ENCODE measurements at regions not wholly inside any gene's neighbourhood (a gene's known extent, or its start where the extent isn't known, plus 50 kb on each side); places are given as distances from the start of the nearest gene placed in this dataset.

DNA sequence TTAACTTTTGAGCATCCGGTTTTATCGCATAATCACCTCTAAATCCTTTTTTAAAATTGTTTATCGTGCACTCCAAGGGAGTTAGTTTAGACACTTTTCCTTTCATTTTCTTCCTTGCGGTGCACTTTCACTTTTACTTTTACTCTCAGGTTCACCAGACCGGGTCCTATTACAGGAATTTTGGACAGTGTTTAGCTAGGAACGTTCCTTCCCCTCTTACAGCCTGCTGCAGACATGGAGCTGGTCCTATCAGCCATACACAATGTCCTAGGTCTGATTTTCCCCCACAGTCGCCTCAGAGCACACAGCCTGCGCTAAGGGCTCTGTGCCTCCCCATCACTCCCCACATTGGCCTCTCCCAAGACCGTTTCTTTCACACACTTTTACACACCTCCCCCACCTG, 103.9 kb downstream of the ALG10 start:
- Histone ChIP-seq H3K9me3 (no peaks in the 10 kb centered on the region), H3K27me3 (ENCODE audit: insufficient read depth) (peaks cover 6% of the 10 kb centered on the region; the same call in 1 of the 2 replicates), H2AFZ (ENCODE audit: low read depth) (no peak overlapping the region), H3K4me2 (peak overlapping the region; percentile 73), H3K9me2 (no peaks in the 10 kb centered on the region), H3K4me3 (ENCODE audit: low read depth in 2 of 2, low read length in 1 of 2) (peak overlapping the region; percentile 43 to 52), H3K79me2 (ENCODE audit: insufficient read depth) (no peaks in the 10 kb centered on the region), H3K36me3 (replicated peaks in 1 of 2; ENCODE audit: control insufficient read depth in 1 of 2, insufficient read depth in 2 of 2, low read length in 1 of 2) (no peaks in the 10 kb centered on the region), H3K4me1 (ENCODE audit: control insufficient read depth in 1 of 2, insufficient read depth in 2 of 2, low read depth in 1 of 2, low read length in 1 of 2) (no peaks in the 10 kb centered on the region; a peak in 1 of 4 replicates), H3K27ac (ENCODE audit: low read depth in 2 of 2, low read length in 1 of 2) (no peak overlapping the region), H4K20me1 (ENCODE audit: insufficient read depth) (no peaks in the 10 kb centered on the region), H3F3A (replicated peaks; ENCODE audit: insufficient read depth) (no peaks in the 10 kb centered on the region), H3K9ac (no peak overlapping the region)
- TF ChIP-seq FOSL2 (IDR thresholded peaks at IDR 0.05; ENCODE audit: borderline replicate concordance, low read depth) (no peak), RFX5 (IDR thresholded peaks at IDR 0.05; ENCODE audit: low read length) (no peak), NFIC (IDR thresholded peaks at IDR 0.05; ENCODE audit: borderline replicate concordance) (no peak), ELF1 (IDR thresholded peaks at IDR 0.05) (no peak), GABPA (IDR thresholded peaks at IDR 0.05; ENCODE audit: low read depth) (no peak), RAD21 (IDR thresholded peaks at IDR 0.05; ENCODE audit: low read length) (no peak), RCOR1 (IDR thresholded peaks at IDR 0.05; ENCODE audit: low read length) (no peak), FOXJ3 (CRISPR knock-in tag; IDR thresholded peaks at IDR 0.05) (no peak), MAX (IDR thresholded peaks at IDR 0.05; ENCODE audit: low read depth) (no peak), EZH2phosphoT487 (IDR thresholded peaks at IDR 0.05; ENCODE audit: borderline replicate concordance, low read depth) (no peak), IRF3 (IDR thresholded peaks at IDR 0.05; ENCODE audit: low read depth, low read length) (no peak)
- TF ChIP-seq, protein P1, sequence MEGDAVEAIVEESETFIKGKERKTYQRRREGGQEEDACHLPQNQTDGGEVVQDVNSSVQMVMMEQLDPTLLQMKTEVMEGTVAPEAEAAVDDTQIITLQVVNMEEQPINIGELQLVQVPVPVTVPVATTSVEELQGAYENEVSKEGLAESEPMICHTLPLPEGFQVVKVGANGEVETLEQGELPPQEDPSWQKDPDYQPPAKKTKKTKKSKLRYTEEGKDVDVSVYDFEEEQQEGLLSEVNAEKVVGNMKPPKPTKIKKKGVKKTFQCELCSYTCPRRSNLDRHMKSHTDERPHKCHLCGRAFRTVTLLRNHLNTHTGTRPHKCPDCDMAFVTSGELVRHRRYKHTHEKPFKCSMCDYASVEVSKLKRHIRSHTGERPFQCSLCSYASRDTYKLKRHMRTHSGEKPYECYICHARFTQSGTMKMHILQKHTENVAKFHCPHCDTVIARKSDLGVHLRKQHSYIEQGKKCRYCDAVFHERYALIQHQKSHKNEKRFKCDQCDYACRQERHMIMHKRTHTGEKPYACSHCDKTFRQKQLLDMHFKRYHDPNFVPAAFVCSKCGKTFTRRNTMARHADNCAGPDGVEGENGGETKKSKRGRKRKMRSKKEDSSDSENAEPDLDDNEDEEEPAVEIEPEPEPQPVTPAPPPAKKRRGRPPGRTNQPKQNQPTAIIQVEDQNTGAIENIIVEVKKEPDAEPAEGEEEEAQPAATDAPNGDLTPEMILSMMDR (IDR thresholded peaks at IDR 0.05), result no peak
- no peak for DNase-seq
- POLR2A ChIA-PET, result no interaction called here
- CTCF ChIA-PET, result interaction anchor here (0.8 kb wide), 1 partner anchor 13 kb away, joined by 3 read pairs; no protein-coding TSS in a partner anchor
- WGBS (ENCODE audit: low lambda C conversion rate), result 10% methylated on average over 9 of the region's 9 CpGs

DNA sequence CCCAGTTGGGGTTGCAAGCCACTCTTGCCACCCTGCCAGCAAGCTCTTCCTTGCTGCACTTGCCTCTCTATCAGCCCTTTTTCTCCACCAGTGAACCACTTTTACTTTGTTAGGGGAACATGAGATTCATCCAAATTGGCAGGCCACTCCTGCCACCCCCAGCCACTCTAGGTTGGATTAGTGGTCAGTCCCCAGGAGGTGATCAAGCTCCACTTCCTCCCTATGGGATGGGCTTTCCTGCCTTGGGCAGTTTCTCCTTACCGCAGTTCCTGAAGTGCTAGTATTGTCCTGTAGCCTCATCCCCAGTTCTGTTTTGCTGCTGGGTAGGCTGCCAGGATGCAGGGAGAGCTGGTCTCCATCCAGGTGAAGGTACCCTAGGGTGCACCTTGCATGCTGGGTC, 104.5 kb downstream of the ALG10 start:
- ChIA-PET POLR2A (no interaction called here), CTCF (interaction anchor here (0.8 kb wide), 1 partner anchor 13 kb away, joined by 3 read pairs; no protein-coding TSS in a partner anchor)
- no peak overlapping the region for H2AFZ ChIP-seq (ENCODE audit: low read depth)
- no peak for DNase-seq
- H4K20me1 ChIP-seq (ENCODE audit: insufficient read depth), result no peaks in the 10 kb centered on the region
- no peak overlapping the region for H3K27ac ChIP-seq (ENCODE audit: low read depth in 2 of 2, low read length in 1 of 2)
- 0 out of 2 replicates have a peak overlapping the region, but pooled peaks have one; percentile 73 for H3K4me2 ChIP-seq
- no peak overlapping the region for H3K9ac ChIP-seq
- H3K36me3 ChIP-seq (replicated peaks in 1 of 2; ENCODE audit: control insufficient read depth in 1 of 2, insufficient read depth in 2 of 2, low read length in 1 of 2), result no peaks in the 10 kb centered on the region
- no peaks in the 10 kb centered on the region; a peak in 1 of 4 replicates for H3K4me1 ChIP-seq (ENCODE audit: control insufficient read depth in 1 of 2, insufficient read depth in 2 of 2, low read depth in 1 of 2, low read length in 1 of 2)
- WGBS (ENCODE audit: low lambda C conversion rate), result 86% methylated on average over 1 of the region's 1 CpG
- H3K79me2 ChIP-seq (ENCODE audit: insufficient read depth), result no peaks in the 10 kb centered on the region
- no peaks in the 10 kb centered on the region for H3F3A ChIP-seq (replicated peaks; ENCODE audit: insufficient read depth)
- H3K27me3 ChIP-seq (ENCODE audit: insufficient read depth), result peaks cover under 1% of the 10 kb centered on the region; the same call in 1 of the 2 replicates
- no peaks in the 10 kb centered on the region for H3K9me2 ChIP-seq
- no peaks in the 10 kb centered on the region for H3K9me3 ChIP-seq
- H3K4me3 ChIP-seq (ENCODE audit: low read depth in 2 of 2, low read length in 1 of 2), result no peak overlapping the region
- TF ChIP-seq GABPA (IDR thresholded peaks at IDR 0.05; ENCODE audit: low read depth) (no peak), NRF1 (IDR thresholded peaks at IDR 0.05; ENCODE audit: low read depth, low read length) (no peak), RXRA (IDR thresholded peaks at IDR 0.05; ENCODE audit: borderline replicate concordance, low read depth) (no peak), TAF1 (IDR thresholded peaks at IDR 0.05; ENCODE audit: borderline replicate concordance, low read depth, low read length) (no peak), RAD21 (IDR thresholded peaks at IDR 0.05; ENCODE audit: low read length) (no peak), REST (IDR thresholded peaks at IDR 0.05; ENCODE audit: low read depth, low read length) (no peak), JUND (IDR thresholded peaks at IDR 0.05) (no peak), EP300 (IDR thresholded peaks at IDR 0.05; ENCODE audit: borderline replicate concordance in 1 of 2, low read depth in 1 of 2, low read length in 1 of 2) (no peak), RCOR1 (IDR thresholded peaks at IDR 0.05; ENCODE audit: low read length) (no peak), FOXJ3 (CRISPR knock-in tag; IDR thresholded peaks at IDR 0.05) (no peak)
- TF ChIP-seq, protein P1 (IDR thresholded peaks at IDR 0.05), result no peak
